GM11168 (cell line): ENCODE measurements at regions not wholly inside any gene's neighbourhood (a gene's known extent, or its start where the extent isn't known, plus 50 kb on each side); places are given as distances from the start of the nearest gene placed in this dataset.
"Not testable (repeated sequence)": the region's sequence is repeated elsewhere in the genome, so short reads cannot be mapped to it uniquely, and the experiment has no call there.

ENCODE experiments used
- in situ Hi-C: fragments of 300-500 bp; cut with MboI; formaldehyde crosslinking; loops from one replicate; pipeline ENCODE4 v1.12.0; 2022; ENCODE audit warnings: low sequenced_read_pairs; ENCODE audit not compliant: unreplicated experiment

DNA sequence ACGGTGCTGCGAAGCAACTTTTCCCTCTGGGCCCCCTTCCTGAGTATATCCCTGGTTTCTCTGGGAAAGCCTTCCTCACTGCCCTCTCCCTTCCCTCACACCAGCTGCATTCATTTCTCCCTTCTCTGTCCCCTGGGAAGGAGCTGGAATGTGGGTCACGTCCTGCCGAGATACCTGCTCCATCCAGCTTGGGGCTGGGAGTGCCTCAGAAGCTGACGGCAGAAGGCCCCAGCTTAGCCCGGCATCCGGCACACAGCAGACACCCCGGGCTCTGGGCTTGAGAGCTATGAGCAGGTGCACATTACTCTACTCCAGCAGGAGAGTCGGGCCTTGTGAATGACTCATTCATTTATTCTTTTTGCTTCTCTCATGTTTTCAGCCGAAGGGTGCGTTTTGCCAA lies 170.6 kb downstream of the TEX29 start:
- in situ Hi-C loops = no loop called here

DNA sequence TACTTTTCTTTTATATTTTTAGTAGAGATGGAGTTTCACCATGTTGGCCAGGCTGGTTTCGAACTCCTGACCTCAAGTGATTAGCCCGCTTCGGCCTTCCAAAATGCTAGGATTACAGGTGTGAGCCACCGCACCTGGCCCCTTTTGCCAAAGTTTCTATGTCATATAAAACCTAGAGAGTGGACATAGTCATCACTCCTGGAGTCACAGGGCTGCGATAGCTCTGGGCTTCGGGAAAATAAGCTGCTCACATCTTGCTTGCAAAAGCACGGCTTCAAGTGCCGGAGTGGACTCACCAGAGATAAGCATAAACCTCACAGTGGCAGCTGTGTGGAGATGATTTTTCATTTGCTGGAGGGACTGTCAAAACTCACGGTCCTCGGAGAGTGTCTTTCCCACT lies 171.2 kb downstream of the TEX29 start:
- in situ Hi-C loops = no loop called here

GRCh38 chr13:111492341-111492950 lies 172.0 kb downstream of the TEX29 start:
- in situ Hi-C loops = no loop called here

GRCh38 chr13:111492958-111493357 lies 172.5 kb downstream of the TEX29 start:
- in situ Hi-C loops = no loop called here

DNA sequence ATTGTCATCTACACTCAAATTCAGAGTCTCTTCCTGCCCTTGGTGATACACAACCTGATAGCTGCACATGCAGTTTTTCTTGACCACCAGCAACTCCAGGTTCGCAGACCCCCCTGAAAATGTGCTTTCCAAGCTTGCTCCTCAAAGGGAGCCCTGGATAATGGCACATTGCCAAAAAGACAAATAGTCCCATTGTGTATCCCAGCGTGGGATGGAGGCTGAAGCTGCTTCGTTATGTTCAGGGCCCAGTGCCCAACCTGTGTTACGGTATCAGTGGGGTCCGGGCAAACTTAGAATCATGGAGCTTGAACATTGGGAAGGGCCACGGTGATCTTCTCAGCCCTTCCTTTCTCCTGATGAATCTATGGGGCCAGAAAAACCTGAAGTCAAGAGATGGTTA lies 173.0 kb downstream of the TEX29 start:
- in situ Hi-C loops = no loop called here

- in situ Hi-C loops = no loop called here
Observed at GRCh38 chr13:111494641-111495040, 174.2 kb downstream of the TEX29 start.

DNA sequence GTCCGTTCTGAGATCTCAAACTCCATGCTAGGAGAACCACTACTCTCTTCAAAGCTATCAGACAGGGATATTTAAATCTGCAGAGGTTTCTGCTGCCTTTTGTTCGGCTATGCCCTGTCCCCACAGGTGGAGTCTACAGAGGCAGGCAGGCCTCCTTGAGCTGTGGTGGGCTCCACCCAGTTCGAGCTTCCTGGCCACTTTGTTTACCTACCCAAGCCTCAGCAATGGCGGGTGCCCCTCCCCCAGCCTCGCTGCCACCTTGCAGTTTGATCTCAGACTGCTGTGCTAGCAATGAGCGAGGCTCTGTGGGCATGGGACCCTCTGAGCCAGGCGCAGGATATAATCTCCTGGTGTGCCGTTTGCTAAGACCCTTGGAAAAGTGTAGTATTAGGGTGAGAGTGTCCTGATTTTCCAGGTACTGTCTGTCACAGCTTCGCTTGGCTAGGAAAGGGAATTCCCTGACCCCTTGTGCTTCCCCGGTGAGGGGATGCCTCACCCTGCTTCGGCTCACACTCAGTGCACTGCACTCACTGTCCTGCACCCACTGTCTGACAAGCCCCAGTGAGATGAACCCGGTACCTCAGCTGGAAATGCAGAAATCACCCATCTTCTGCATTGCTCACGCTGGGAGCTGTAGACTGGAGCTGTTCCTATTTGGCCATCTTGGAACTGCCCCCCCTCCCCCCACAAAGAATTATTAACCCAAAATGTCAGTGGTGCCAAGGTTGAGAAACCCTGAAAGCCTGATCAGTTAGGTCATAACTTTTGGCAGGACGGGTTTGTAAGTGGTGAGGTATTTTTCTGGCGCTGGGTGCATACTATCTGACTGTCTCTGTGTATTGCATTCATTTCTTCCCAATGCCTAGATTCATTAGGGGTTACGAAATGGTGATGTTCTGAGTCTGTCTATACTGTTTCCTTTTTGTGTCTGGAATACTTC lies 181.4 kb downstream of the TEX29 start:
- in situ Hi-C loops = not testable (repeated sequence)

GRCh38 chr13:111502957-111503356 lies 182.5 kb downstream of the TEX29 start:
- in situ Hi-C loops = no loop called here

GRCh38 chr13:111503376-111503775 lies 182.9 kb downstream of the TEX29 start:
- in situ Hi-C loops = no loop called here

DNA sequence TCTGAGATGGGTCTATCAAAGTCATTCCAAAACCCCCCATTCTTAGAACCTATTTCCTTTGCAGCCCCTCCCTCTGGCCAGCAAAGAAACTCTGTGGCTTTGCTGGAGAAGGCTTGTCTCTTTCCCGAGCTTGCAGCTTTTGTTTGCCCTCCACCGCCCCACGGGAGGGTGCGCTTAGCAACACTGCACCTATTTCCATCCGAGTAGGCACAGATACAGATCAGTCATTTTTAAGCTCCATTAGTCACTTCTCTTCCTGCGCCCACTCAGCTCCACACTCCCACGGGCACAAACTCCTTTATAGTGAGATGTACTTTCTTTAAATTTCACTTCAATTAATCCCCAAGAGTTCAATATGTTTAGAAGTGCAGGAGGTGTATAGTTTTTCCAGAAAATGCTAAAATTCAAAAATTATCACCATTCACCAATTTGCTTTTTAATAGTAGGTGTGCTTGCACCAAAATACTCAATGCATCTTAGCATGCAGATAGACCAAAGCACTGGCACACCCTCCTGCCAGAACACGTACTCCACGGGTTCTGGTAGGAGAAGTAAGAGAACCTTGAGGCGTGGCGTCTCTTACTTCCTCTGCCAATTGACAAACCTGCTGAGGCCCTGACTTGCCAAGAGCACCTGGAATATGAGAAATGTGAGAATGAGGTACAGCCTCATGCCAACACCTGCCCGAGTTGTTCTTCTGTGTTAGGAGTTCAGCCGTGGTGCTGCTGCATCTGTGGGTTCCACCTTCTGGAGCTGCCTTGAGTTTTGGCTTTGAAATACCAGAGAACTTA lies 183.7 kb downstream of the TEX29 start:
- in situ Hi-C loops = no loop called here

GRCh38 chr13:111505175-111505777 lies 184.8 kb downstream of the TEX29 start:
- in situ Hi-C loops = no loop called here

- in situ Hi-C loops = no loop called here
Observed at GRCh38 chr13:111506125-111506524, 185.7 kb downstream of the TEX29 start.

- in situ Hi-C loops = no loop called here
Observed at GRCh38 chr13:111506621-111507020, 186.2 kb downstream of the TEX29 start.

- in situ Hi-C loops = no loop called here
Observed at GRCh38 chr13:111508164-111508870, 187.9 kb downstream of the TEX29 start.

DNA sequence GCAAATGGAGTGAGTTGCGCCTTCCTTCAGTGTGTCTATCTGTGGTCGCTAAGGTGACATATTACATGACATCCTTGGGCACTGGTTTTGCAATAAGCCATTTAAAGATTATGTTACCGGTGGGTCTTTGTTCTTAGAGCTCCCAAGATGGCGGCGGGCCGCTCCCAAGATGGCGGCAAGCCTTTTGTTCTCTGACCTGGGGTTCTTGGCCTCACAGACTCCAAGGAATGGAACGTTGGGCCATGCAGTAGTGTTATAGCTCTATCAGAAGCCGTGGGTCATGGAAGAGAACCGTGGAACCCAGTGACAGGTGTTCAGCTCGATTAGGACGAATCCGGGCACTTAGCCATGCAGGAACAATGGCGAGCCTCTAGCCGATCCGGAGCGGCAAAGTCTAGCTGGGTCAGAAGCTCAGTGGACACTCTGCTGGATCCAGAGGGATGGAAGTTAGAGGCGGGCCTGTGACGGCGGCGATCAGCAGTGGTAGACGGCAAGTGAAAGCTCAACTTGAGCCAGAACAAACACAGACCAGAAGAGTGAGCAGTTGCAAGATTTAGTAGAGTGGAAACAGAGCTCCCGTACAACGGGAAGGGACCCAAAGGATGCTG lies 188.6 kb downstream of the TEX29 start:
- in situ Hi-C loops = no loop called here

DNA sequence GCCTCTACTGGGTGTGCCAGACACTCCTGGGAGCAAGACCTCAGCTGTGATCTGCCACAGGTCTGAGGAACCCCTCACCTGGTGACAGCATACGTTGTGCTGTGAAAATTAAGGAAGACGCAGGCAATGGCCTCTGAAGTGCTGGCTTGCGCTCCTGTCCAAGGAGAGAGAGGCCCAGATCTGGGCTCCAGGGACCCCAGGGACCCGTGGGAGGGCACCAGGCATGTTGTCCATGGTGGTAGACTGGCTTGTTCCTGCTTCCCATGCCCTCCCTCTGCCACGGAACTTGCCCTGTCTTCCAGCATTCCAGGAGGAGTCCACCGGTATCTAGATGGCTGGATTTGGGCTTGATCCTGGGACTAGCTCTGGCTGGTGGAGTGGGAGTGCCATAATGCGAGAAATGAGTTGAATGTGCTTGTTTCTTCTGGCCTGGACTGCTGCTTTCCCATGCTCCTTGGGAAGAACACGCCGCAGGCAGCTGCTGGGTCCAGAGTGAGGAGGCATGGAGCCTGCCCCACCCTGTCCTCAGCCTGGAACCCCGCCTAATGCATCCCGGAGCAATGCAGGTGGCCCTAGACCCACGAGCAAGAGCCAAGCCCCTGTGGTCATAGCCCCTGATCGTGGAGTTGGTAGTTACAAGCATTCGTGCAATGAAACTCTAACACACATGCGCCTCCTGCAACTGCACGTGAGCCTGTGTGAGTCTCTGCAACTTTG lies 190.2 kb downstream of the TEX29 start:
- in situ Hi-C loops = no loop called here

DNA sequence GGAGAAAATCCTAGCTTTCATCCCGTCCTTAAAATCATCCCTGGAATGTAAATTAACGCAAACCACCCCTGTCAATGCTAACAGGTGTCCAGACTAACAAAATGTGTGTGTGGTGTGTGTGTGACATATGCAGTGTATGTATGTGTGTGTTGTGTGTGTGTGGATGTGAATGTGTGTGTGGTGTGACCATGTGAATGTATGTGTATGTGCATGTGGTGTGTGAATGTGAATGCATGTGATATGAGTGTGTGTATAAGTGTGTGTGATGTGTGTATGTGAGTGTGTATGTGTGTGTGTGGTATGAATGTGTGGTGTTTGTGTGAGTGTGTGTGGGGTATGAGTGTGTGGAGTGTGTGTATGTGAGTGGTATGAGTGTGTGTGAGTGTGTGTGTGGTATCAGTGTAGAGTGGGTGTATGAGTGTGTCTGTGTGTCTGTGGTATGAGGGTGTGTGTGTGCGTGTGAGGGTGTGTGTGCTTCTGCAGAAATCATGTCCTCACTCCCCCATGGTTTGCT lies 190.8 kb downstream of the TEX29 start:
- in situ Hi-C loops = no loop called here

DNA sequence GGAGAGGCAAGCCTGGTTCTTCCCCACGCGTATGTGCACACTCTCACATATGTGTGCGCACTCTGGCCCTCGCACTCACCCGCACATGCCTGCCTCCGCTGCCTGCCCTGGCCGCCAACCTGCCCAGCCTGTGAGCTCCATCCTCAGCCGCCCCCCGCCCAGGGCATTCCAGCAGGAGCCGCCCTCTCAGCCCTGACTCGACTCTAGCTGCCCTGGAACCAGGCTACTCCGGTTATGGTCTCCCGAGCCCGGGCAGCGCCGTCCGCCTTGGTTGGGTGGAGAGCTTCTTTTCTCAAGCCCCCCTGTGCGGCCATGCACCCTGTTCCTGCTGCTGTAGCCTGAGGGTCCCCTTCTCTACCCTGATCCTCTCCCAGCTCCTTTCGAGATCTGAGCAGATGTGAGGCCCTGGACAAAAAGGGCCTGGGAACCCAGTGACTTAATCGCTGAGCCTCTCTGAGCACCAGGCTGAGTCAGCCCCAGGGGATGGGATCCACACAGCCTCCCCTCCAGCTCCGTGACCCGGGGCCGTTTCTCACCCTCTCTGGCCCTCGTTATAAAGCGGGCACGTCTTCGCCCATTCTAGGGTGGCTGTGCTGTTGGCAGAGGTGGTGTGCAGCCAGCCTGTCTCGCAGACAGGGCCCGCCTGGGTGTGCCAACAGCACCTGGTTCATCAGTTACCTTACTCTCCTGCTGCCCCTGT lies 191.5 kb downstream of the TEX29 start:
- in situ Hi-C loops = no loop called here
